ENCODE measurements at regions not wholly inside any gene's neighbourhood (a gene's known extent, or its start where the extent isn't known, plus 50 kb on each side); places are given as distances from the start of the nearest gene placed in this dataset.
A peak's percentile ranks its signal among the peaks of the same experiment; 100 is the strongest.
"Not testable (repeated sequence)": the region's sequence is repeated elsewhere in the genome, so short reads cannot be mapped to it uniquely, and the experiment has no call there.

- not testable (repeated sequence) for DNase-seq (ENCODE audit: low spot score)
Measured at GRCh38 chr3:14272959-14273560, 94.4 kb downstream of the LSM3 start.

DNA sequence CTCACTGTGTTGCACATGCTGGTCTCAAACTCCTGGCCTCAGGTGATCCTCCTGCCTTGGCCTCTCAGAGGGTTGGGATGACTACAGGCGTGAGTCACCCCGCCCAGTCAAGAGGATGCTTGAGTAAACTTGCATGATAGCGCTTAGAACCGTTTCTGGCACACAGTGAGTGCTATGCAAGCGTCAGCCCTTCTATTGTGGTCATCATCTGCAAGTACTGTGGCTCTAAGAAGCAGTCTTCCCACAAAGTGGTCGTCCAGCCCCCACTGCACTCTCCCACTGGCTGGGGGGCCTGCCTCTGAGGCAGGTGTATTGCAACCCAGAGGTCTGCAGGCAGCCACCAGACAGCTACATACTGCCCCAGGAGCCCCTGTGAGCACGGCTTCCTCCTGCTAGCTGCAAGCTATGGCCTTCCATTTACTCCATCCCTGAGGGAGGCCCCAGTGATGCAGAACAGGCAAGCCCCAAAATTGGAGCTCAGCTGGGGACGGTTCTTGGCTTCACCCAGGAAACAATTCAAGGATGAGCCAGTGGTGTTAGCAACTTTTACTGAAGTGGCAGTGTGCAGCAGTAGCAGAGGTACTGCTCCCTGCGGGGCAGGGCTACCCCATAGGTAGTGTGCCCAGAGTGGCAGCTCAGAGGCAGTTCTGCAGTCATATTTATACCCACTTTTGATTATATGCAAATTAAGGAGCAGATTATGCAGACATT is 95.4 kb downstream of the LSM3 start:
- no peak for DNase-seq (ENCODE audit: low spot score)

DNA sequence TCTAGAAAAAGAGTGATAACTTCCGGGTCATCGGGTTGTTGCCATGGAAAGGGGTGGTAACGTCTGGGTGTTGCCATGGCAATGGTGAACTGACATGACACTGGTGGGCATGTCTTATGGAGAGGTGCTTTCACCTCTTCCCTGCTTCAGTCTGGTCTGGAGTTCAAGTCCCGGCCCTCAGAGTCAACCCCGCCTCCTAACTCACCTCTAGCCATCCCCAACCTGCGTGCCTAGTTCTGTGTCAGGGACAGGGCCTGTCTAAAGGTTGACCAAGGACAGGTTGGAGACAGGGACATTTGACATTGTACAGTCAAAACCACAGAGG is 96.0 kb downstream of the LSM3 start:
- DNase-seq (ENCODE audit: low spot score), result no peak

- DNase-seq (ENCODE audit: low spot score), result no peak
Measured at GRCh38 chr3:14274999-14275961, 96.7 kb downstream of the LSM3 start.

GRCh38 chr3:14275962-14276909 is 97.6 kb downstream of the LSM3 start:
- DNase-seq (ENCODE audit: low spot score), result no peak

- peak; percentile 4 for DNase-seq (ENCODE audit: low spot score)
Measured at GRCh38 chr3:14277557-14277956, 98.9 kb downstream of the LSM3 start.

DNA sequence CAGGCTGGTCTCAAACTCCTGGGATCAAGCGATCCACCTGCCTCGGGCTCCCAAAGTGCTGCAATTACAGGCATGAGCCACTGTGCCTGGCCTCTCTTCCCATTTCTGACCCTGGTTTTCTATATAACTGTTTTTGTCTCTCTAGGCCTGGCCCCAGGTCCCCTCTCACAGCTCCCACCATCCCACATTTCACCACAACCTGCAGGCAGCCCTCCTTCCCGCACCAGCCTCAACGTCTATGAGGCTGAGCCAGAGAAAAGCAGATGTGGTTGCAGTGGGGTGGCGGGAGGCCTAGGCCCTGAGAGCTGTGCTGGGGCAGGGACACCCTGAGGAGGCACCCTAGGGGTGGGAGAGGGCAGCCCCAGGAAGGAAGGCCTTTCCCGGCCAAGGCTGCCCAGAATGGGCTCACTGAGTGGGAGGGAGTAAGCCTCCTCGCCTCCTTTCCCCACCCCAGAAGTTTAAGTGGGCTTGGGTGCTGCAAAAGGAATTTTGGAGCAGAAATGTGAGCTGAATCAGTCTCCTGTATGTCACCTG is 99.7 kb downstream of the LSM3 start:
- peak; percentile 5 for DNase-seq (ENCODE audit: low spot score)

- peak; percentile 8 for DNase-seq (ENCODE audit: low spot score)
Measured at GRCh38 chr3:14278799-14279625, 100.4 kb downstream of the LSM3 start.

DNA sequence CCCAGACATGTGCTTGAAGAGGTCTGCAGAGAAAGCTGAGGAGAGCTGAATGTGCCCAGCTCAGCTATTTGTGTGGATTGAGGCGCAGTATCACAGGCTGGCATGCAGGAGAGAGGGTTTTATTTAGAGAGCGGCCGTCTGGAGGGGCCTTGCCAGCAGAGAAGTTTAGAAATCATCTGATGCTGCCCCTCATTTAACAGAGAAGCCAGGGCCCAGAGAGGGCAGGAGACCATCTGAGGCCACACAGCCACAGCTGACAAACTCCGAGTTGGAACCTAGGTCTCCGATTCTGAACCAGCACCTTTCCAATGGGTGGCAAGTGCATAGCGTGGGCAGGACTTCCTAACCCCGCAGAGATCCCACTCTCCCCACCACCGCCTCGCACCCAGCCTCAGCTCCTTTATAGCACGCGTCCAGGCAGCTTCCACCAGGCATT is 101.0 kb downstream of the LSM3 start:
- DNase-seq (ENCODE audit: low spot score), result peak; percentile 3

DNA sequence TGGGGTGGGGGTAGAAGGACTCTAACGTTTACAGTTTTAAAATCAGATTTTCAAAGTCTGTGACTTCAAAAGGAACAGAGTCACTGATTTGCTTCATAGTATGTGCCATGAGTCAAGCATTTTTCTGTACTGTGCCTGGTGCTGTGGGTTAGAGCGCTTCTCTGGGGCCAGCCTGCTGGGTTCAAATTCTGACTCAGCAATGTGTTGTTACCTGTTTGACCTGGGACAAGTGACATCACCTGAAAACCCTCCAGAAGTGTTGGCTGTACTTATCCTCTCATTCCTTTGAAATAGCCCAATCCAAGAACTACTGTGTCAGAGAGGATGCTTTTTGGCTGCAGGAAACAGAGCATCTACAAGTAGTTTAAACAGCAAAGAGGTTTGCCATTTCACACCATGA is 101.7 kb downstream of the LSM3 start:
- DNase-seq (ENCODE audit: low spot score), result peak; percentile 14

- no peak for DNase-seq (ENCODE audit: low spot score)
Measured at GRCh38 chr3:14281053-14281452, 102.4 kb downstream of the LSM3 start.

GRCh38 chr3:14282001-14282705 is 103.5 kb downstream of the LSM3 start:
- DNase-seq (ENCODE audit: low spot score), result no peak

- DNase-seq (ENCODE audit: low spot score), result no peak
Measured at GRCh38 chr3:14282706-14283075, 104.1 kb downstream of the LSM3 start.

- DNase-seq (ENCODE audit: low spot score), result peak; percentile 13
Measured at GRCh38 chr3:14283092-14283812, 104.6 kb downstream of the LSM3 start.

GRCh38 chr3:14283813-14284438 is 105.3 kb downstream of the LSM3 start:
- DNase-seq (ENCODE audit: low spot score), result peak; percentile 35

- peak; percentile 4 for DNase-seq (ENCODE audit: low spot score)
Measured at GRCh38 chr3:14284694-14285547, 106.3 kb downstream of the LSM3 start.

- DNase-seq (ENCODE audit: low spot score), result peak; percentile 4
Measured at GRCh38 chr3:14285548-14285925, 106.9 kb downstream of the LSM3 start.

All from AG20443 (cell line).